ENCODE measurements at regions not wholly inside any gene's neighbourhood (a gene's known extent, or its start where the extent isn't known, plus 50 kb on each side); places are given as distances from the start of the nearest gene placed in this dataset.

DNA sequence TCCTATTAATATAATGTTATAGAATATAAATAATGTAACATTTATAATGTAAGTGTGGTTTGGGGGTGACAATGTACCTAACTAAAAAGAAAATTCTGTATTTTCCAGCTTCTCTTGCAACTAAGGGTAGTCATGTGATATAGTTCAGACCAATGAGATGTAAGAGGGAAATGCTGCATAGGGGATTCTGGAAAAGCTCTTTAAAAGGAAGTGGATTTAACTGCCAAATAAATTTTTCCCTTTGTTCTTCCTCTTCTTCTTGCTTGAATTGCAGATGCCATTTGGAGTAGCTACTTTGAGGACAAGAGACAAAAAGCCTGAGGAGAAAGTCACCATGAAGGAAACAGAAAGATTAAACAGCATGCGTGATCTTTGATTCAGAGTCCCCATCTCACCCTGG, 194.3 kb downstream of the PTEN start:
- DNase-seq (ENCODE audit: low spot score), result no peak
- intact Hi-C loops (cut with DNase I), result no loop called here

DNA sequence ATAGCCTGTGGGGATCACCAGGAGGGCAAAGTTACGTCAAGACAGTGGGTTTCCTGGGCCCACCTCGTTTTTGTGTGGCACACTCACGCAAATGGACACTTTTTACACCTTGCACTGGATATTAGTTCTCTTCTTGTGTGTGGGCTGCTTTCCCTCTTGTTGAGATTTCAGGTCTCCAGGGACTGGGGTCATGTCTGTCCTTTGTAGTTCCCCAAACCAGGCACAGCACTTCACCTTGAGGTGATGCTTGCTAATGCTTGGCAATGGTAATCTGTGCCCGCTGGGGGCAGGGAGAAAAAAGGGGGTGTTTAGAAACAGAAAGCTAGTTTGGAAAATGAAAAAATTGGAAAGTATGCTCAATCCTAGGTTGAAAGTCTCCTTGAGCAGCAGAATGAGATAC, 195.3 kb downstream of the PTEN start:
- no peak for DNase-seq (ENCODE audit: low spot score)
- intact Hi-C loops (cut with DNase I), result no loop called here

DNA sequence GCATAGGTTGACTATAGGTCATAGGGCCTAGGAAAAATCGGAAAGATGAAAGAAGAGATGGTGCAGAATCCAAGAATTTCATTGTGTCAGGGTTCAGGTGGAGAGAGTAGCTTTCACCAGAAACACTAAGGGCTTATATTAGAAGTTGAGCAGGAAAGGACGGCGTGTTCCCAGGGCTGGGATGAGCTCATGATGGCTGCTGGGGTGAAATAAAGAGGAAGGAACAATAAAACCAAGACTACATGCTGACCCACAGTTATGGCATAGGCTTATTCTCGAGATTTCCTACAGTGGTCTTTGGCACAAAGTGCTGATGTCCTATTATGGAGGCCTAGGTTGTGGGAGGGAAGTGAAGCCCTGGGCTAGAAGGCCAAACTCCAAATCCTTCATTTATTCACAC, 195.8 kb downstream of the PTEN start:
- intact Hi-C loops (cut with DNase I), result no loop called here
- DNase-seq (ENCODE audit: low spot score), result no peak

- intact Hi-C loops (cut with DNase I), result no loop called here
- no peak for DNase-seq (ENCODE audit: low spot score)
Observed at GRCh38 chr10:88060762-88061161, 197.3 kb downstream of the PTEN start.

GRCh38 chr10:88062385-88062784, 199.0 kb downstream of the PTEN start:
- intact Hi-C loops (cut with DNase I), result no loop called here
- no peak for DNase-seq (ENCODE audit: low spot score)

DNA sequence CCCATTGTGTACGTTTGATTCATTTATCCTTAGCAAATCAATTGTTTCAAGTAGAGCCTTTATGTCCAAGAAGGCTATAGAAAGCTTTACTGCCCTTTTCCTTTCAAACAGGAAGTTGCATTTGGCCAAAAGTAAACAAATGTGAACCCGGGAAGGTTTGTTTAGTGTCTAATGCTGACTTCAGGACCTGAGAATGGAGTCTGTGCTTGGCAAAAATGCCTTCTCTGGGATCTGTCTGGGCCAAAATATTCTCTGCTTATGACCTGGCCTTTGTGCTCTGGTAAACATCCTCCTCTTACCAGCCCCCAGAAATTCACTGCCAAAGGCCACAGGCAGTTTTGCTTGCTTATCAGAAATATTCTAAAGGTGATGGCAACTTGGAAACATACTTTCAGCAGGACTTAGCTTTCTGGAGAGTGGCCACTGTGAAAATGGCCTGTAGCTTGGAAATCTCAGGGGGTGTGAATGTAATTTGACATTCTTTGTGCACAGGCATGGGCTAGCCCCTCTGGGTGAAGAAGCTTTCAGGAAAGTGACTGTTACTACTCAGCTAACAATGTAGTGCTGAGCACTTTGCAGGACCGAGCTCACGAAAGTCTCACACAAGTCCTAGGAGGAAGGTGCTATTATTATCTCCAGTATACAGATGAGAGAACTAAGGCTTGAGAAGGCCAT, 199.5 kb downstream of the PTEN start:
- intact Hi-C loops (cut with DNase I), result no loop called here
- DNase-seq (ENCODE audit: low spot score), result no peak

- DNase-seq (ENCODE audit: low spot score), result no peak
- intact Hi-C loops (cut with DNase I), result no loop called here
Observed at GRCh38 chr10:88063861-88064557, 200.6 kb downstream of the PTEN start.

DNA sequence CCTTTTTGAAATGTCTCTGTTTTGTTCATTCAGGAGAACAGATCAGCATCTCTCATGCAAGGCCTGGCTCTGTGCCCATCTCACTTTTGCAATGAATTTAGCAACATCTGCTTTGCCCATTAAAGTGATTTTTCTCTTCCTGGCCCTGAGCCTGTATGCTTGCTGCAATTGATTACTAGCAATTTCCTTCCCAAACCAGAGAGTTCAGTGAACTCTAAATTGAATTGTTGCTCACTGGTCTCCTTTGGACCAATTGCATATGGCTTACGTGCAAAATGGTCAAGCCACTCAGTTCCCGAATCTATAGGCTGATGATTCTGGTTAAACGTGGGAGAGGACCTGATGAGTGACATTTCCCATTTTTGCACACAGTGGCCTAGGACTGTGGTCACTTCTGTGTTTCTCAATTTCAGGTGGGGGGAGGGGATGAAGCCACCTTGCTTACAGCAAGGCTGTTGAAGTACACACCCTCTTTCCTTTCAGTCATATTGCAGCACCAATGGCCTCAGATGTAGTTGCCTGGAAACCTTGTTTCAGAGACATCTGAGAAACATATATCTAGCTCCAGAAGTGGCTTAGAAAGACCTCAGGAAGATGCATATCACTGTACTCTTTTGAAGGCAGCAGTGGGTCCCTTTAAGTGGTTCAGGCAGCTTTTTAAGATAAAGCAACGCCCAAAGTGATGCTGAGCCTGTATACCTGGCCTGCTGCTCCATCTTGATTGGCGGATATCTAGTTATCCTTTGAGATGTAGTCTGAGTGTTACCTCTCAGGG, 201.4 kb downstream of the PTEN start:
- intact Hi-C loops (cut with DNase I), result no loop called here
- DNase-seq (ENCODE audit: low spot score), result peak; percentile 86

DNA sequence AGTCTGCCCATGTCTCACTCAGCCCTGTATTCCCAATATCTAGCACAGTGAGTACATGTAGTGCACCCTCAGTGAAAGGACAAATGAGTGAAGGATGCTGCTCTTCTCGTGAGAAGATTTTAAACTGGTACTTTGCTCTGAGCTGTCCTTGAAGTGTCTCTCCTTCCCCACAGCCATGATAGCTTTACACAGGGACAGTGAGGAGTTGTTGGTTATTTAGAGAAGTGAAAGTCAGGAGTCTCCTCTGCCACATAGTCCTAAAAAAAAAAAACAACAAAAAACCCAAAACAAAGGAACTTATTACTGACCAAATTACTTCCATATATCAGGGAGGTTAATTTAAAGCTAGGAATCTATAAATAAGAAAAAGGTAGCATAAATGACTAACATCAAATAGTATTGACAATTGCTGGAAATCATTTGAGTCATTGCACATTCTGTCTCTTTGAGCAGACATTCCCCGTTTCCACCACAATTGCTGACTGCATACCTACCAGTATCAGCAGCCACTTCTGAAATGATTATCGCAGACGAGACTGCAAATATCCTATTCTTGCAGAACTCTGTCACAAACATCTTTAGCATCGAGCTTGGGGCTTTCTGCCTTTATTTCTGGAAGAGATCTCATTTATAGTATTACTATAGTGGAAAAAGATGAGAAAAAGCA, 202.1 kb downstream of the PTEN start:
- intact Hi-C loops (cut with DNase I), result no loop called here
- DNase-seq (ENCODE audit: low spot score), result no peak

- intact Hi-C loops (cut with DNase I), result no loop called here
Observed at GRCh38 chr10:88066319-88066718, 202.9 kb downstream of the PTEN start.

DNA sequence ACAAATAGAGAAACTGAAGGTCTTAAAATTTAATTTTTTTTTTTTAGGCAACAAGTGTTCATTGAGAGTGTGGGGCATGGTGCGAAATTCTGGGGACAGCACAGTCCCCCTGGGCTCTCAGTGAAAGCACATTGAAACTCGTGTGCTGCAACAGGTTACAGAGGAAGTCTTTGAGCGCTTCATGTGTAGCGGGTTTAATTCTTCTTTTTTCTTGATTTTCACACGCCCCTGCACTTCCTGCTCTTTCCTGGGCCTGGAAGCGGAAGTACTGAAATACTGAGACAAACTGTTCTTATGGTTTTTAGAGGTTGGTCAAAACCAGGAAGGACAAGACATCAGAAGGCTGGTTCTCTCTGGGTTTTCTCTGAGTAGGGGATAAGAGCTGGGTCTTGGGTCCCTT, 203.5 kb downstream of the PTEN start:
- no peak for DNase-seq (ENCODE audit: low spot score)
- intact Hi-C loops (cut with DNase I), result no loop called here

More at GRCh38 chr10:88066319-88066718, 202.9 kb downstream of the PTEN start:
- DNase-seq (ENCODE audit: low spot score), result no peak

GRCh38 chr10:88067737-88068136, 204.3 kb downstream of the PTEN start:
- no peak for DNase-seq (ENCODE audit: low spot score)
- intact Hi-C loops (cut with DNase I), result no loop called here

GRCh38 chr10:88069338-88069737, 205.9 kb downstream of the PTEN start:
- intact Hi-C loops (cut with DNase I), result no loop called here

GRCh38 chr10:88070080-88070880, 206.9 kb downstream of the PTEN start:
- intact Hi-C loops (cut with DNase I), result no loop called here
- DNase-seq (ENCODE audit: low spot score), result no peak

More at GRCh38 chr10:88069338-88069737, 205.9 kb downstream of the PTEN start:
- no peak for DNase-seq (ENCODE audit: low spot score)

DNA sequence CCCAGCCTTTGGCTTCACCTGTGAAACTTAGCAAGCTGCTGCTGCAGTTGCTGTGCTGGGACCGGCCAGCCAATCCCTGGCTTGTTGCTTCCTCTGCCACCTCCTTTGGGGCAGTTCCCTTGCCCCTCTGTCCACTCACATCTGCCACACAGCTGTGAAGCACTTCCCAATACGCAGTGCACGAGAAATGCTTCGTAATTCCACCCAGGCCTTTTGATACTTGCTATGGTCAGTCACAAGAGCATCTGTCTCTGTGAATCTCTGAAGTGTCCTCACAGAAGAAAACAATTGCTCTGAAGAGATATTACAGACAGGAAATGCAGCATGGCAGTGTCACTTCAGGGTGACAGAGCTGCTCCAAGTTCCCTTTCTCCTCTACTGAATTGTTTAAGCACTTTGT, 208.5 kb downstream of the PTEN start:
- DNase-seq (ENCODE audit: low spot score), result no peak
- intact Hi-C loops (cut with DNase I), result no loop called here

DNA sequence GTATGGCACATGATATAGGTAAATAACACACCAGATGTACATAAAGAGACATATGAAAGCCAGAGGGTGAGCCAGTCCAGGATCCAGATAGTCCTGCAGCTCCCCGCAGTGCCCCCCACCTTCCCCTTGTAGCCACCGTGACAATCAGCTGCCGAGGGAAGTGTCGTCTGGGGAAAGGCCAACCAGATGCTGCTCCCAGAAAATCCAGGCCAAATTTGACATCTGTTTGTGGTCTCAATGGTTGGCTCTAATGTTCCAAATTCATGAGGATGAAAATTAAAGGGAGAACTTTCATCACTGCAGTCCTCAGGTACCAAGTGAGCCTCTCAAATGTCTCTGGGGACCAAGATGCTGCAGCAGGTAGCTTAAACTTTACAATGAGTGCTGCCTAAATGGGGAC, 210.3 kb downstream of the PTEN start:
- intact Hi-C loops (cut with DNase I), result no loop called here
- no peak for DNase-seq (ENCODE audit: low spot score)

GRCh38 chr10:88074971-88075370, 211.5 kb downstream of the PTEN start:
- intact Hi-C loops (cut with DNase I), result no loop called here
- no peak for DNase-seq (ENCODE audit: low spot score)

- intact Hi-C loops (cut with DNase I), result no loop called here
Observed at GRCh38 chr10:88076027-88076880, 212.8 kb downstream of the PTEN start.

More at GRCh38 chr10:88076027-88076880, 212.8 kb downstream of the PTEN start:
- DNase-seq (ENCODE audit: low spot score), result no peak
